Glutamatergic neuron (in vitro differentiated cells): ENCODE measurements at regions not wholly inside any gene's neighbourhood (a gene's known extent, or its start where the extent isn't known, plus 50 kb on each side); places are given as distances from the start of the nearest gene placed in this dataset.

Experiments used
- DNase-seq: peaks from one replicate; pipeline ENCODE4 v3.0.0; 2022
- H3K27ac Mint-ChIP-seq: one replicate; pipeline ENCODE4 v1.8.0; 2020; ENCODE audit warnings: mild to moderate bottlenecking, mixed read lengths, inconsistent platforms; ENCODE audit not compliant: unreplicated experiment
- H3K27me3 Mint-ChIP-seq: one replicate; pipeline ENCODE4 v1.8.0; 2020; ENCODE audit warnings: mild to moderate bottlenecking, moderate library complexity, mixed read lengths, inconsistent platforms; ENCODE audit not compliant: unreplicated experiment
- H3K36me3 Mint-ChIP-seq: one replicate; pipeline ENCODE4 v1.8.0; 2020; ENCODE audit warnings: mild to moderate bottlenecking, mixed read lengths, inconsistent platforms; ENCODE audit not compliant: unreplicated experiment
- H3K4me1 Mint-ChIP-seq: one replicate; pipeline ENCODE4 v1.8.0; 2020; ENCODE audit warnings: mild to moderate bottlenecking, low read depth, mixed read lengths, inconsistent platforms; ENCODE audit not compliant: unreplicated experiment
- H3K4me3 Mint-ChIP-seq: one replicate; pipeline ENCODE4 v1.8.0; 2020; ENCODE audit warnings: mild to moderate bottlenecking, mixed read lengths, inconsistent platforms; ENCODE audit not compliant: unreplicated experiment
- H3K9me3 Mint-ChIP-seq: one replicate; pipeline ENCODE4 v1.8.0; 2020; ENCODE audit warnings: mild to moderate bottlenecking, moderate library complexity, mixed read lengths, inconsistent platforms; ENCODE audit not compliant: unreplicated experiment
- CTCF ChIP-seq: fragments of 200-600 bp; sonication (generic); IDR thresholded peaks from one replicate; pipeline ENCODE4 v1.5.0; 2021; ENCODE audit not compliant: partially characterized antibody, unreplicated experiment

GRCh38 chrX:118221733-118222132, 105.1 kb upstream of the KLHL13 start:
- peaks cover 2% of the 10 kb centered on the region for H3K27me3 Mint-ChIP-seq
- peaks cover 11% of the 10 kb centered on the region for H3K4me1 Mint-ChIP-seq
- peak overlapping the region; percentile 86 for H3K27ac Mint-ChIP-seq
- no peak for DNase-seq
- no peaks in the 10 kb centered on the region for H3K9me3 Mint-ChIP-seq
- TF ChIP-seq CTCF: no peak
- H3K36me3 Mint-ChIP-seq: no peaks in the 10 kb centered on the region
- no peak overlapping the region for H3K4me3 Mint-ChIP-seq

- Mint-ChIP-seq H3K9me3 (no peaks in the 10 kb centered on the region), H3K4me1 (peaks cover 11% of the 10 kb centered on the region), H3K36me3 (no peaks in the 10 kb centered on the region), H3K27ac (no peak overlapping the region), H3K27me3 (peaks cover 2% of the 10 kb centered on the region), H3K4me3 (no peak overlapping the region)
- DNase-seq: no peak
- TF ChIP-seq CTCF: no peak
Measured at GRCh38 chrX:118222421-118222820, 105.8 kb upstream of the KLHL13 start.

- peaks cover 8% of the 10 kb centered on the region for H3K4me1 Mint-ChIP-seq
- TF ChIP-seq CTCF: no peak
- no peaks in the 10 kb centered on the region for H3K36me3 Mint-ChIP-seq
- no peak overlapping the region for H3K4me3 Mint-ChIP-seq
- H3K27me3 Mint-ChIP-seq: no peaks in the 10 kb centered on the region
- DNase-seq: no peak
- H3K9me3 Mint-ChIP-seq: no peaks in the 10 kb centered on the region
- no peak overlapping the region for H3K27ac Mint-ChIP-seq
Measured at GRCh38 chrX:118225711-118226428, 109.3 kb upstream of the KLHL13 start.

- H3K4me1 Mint-ChIP-seq: no peaks in the 10 kb centered on the region
- H3K36me3 Mint-ChIP-seq: no peaks in the 10 kb centered on the region
- no peak overlapping the region for H3K27ac Mint-ChIP-seq
- no peaks in the 10 kb centered on the region for H3K27me3 Mint-ChIP-seq
- no peak for TF ChIP-seq CTCF
- no peak for DNase-seq
- H3K9me3 Mint-ChIP-seq: no peaks in the 10 kb centered on the region
- no peak overlapping the region for H3K4me3 Mint-ChIP-seq
Measured at GRCh38 chrX:118228041-118228440, 111.4 kb upstream of the KLHL13 start.

GRCh38 chrX:118228456-118228855, 111.8 kb upstream of the KLHL13 start:
- Mint-ChIP-seq H3K4me1 (no peaks in the 10 kb centered on the region), H3K4me3 (no peak overlapping the region), H3K27me3 (no peaks in the 10 kb centered on the region), H3K9me3 (no peaks in the 10 kb centered on the region), H3K36me3 (no peaks in the 10 kb centered on the region), H3K27ac (no peak overlapping the region)
- no peak for DNase-seq
- TF ChIP-seq CTCF: no peak
